ENCODE measurements at regions not wholly inside any gene's neighbourhood (a gene's known extent, or its start where the extent isn't known, plus 50 kb on each side); places are given as distances from the start of the nearest gene placed in this dataset.
A peak's percentile ranks its signal among the peaks of the same experiment; 100 is the strongest.

DNA sequence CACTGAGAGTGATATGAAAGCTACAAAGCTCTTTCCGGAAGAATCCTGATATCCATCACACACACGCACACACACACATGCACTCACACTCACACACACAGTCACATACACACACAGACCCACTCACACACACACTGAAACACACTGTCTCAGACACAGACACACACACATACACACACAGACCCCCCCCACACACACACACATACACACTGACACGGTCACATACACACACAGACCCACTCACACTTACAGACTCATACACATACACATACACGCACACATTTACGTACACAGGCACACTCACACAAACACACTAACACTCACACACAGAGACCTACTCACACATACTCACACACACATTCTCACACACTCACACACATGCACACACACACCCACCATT is 58.6 kb downstream of the LIG4 start:
- H3K4me3 ChIP-seq (ENCODE audit: low read length) = no peak overlapping the region
- H3K4me1 ChIP-seq (ENCODE audit: insufficient read depth, low read length) = no peaks in the 10 kb centered on the region
- ChIA-PET CTCF (interaction anchor here (1.3 kb wide), 1 partner anchor 16 kb away, joined by 4 read pairs; no protein-coding TSS in a partner anchor), POLR2A (no interaction called here)
- no peaks in the 10 kb centered on the region for H3K27me3 ChIP-seq (ENCODE audit: control insufficient read depth in 1 of 2, insufficient read depth in 2 of 2, low read length in 2 of 2)
- ATAC-seq (ENCODE audit: poor library complexity) = no peak
- no peak for TF ChIP-seq CTCF (IDR thresholded peaks at IDR 0.05)
- intact Hi-C loops (cut with DNase I, micrococcal nuclease) = loop anchor here in 1 of 2 experiments (10.0 kb wide), 1 partner anchor 782 kb away; no protein-coding TSS in a partner anchor
- no peak overlapping the region for H3K27ac Mint-ChIP-seq
- no peaks in the 10 kb centered on the region for H3K36me3 ChIP-seq (ENCODE audit: insufficient read depth, low read length)
- no peak for DNase-seq
- no peaks in the 10 kb centered on the region for H3K9me3 Mint-ChIP-seq
- H3K4me3 Mint-ChIP-seq = no peak overlapping the region
- no peaks in the 10 kb centered on the region for H3K4me1 Mint-ChIP-seq (ENCODE audit: low read depth)
- peaks cover 31% of the 10 kb centered on the region for H3K27me3 Mint-ChIP-seq
- H3K27ac ChIP-seq (ENCODE audit: low read depth in 1 of 2, low read length in 2 of 2) = no peak overlapping the region
- no peaks in the 10 kb centered on the region for H3K36me3 Mint-ChIP-seq (ENCODE audit: low read depth)
- H3K9me3 ChIP-seq (ENCODE audit: control insufficient read depth in 1 of 2, insufficient read depth in 1 of 2, low read length in 2 of 2) = no peaks in the 10 kb centered on the region

- peak; percentile 98 for TF ChIP-seq CTCF (IDR thresholded peaks at IDR 0.05)
- peaks cover 32% of the 10 kb centered on the region for H3K27me3 Mint-ChIP-seq
- DNase-seq (peak; percentile 16 to 68 (median 44)), ATAC-seq (ENCODE audit: poor library complexity) (peak; percentile 48)
- H3K27me3 ChIP-seq (ENCODE audit: control insufficient read depth in 1 of 2, insufficient read depth in 2 of 2, low read length in 2 of 2) = peaks cover 0 to 2% of the 10 kb centered on the region in 2 experiments
- H3K27ac Mint-ChIP-seq = no peak overlapping the region
- no peaks in the 10 kb centered on the region for H3K4me1 Mint-ChIP-seq (ENCODE audit: low read depth)
- no peaks in the 10 kb centered on the region for H3K9me3 Mint-ChIP-seq
- no peak overlapping the region for H3K27ac ChIP-seq (ENCODE audit: low read depth in 1 of 2, low read length in 2 of 2)
- ChIA-PET CTCF (interaction anchor here (0.8 to 1.3 kb wide), 4 partner anchors 9 to 87 kb away, joined by 3 to 4 read pairs (median 4); no protein-coding TSS in a partner anchor), POLR2A (no interaction called here)
- H3K36me3 Mint-ChIP-seq (ENCODE audit: low read depth) = no peaks in the 10 kb centered on the region
- no peaks in the 10 kb centered on the region for H3K4me1 ChIP-seq (ENCODE audit: insufficient read depth, low read length)
- intact Hi-C loops (cut with DNase I, micrococcal nuclease) = loop anchor here (1.0 to 10.0 kb wide), 3 partner anchors 781 to 950 kb away; no protein-coding TSS in a partner anchor
- no peak overlapping the region for H3K4me3 ChIP-seq (ENCODE audit: low read length)
- H3K36me3 ChIP-seq (ENCODE audit: insufficient read depth, low read length) = no peaks in the 10 kb centered on the region
- no peaks in the 10 kb centered on the region for H3K9me3 ChIP-seq (ENCODE audit: control insufficient read depth in 1 of 2, insufficient read depth in 1 of 2, low read length in 2 of 2)
- no peak overlapping the region for H3K4me3 Mint-ChIP-seq
Measured at GRCh38 chr13:108155185-108156106, 59.9 kb downstream of the LIG4 start.

- ChIA-PET CTCF (interaction anchor here (0.8 kb wide), 1 partner anchor 9 kb away, joined by 3 read pairs; no protein-coding TSS in a partner anchor), POLR2A (no interaction called here)
- H3K27me3 ChIP-seq (ENCODE audit: control insufficient read depth in 1 of 2, insufficient read depth in 2 of 2, low read length in 2 of 2) = peaks cover 0 to 2% of the 10 kb centered on the region in 2 experiments
- Mint-ChIP-seq H3K4me3 (no peak overlapping the region), H3K36me3 (ENCODE audit: low read depth) (no peaks in the 10 kb centered on the region), H3K27ac (no peak overlapping the region), H3K4me1 (ENCODE audit: low read depth) (no peaks in the 10 kb centered on the region), H3K9me3 (no peaks in the 10 kb centered on the region), H3K27me3 (peaks cover 34% of the 10 kb centered on the region)
- H3K36me3 ChIP-seq (ENCODE audit: insufficient read depth, low read length) = no peaks in the 10 kb centered on the region
- intact Hi-C loops (cut with DNase I, micrococcal nuclease) = loop anchor here (2.0 to 10.0 kb wide), 2 partner anchors 780 to 942 kb away; no protein-coding TSS in a partner anchor
- ATAC-seq (ENCODE audit: poor library complexity) (no peak), DNase-seq (no peak)
- TF ChIP-seq CTCF (IDR thresholded peaks at IDR 0.05) = no peak
- H3K4me3 ChIP-seq (ENCODE audit: low read length) = no peak overlapping the region
- no peak overlapping the region for H3K27ac ChIP-seq (ENCODE audit: low read depth in 1 of 2, low read length in 2 of 2)
- no peaks in the 10 kb centered on the region for H3K9me3 ChIP-seq (ENCODE audit: control insufficient read depth in 1 of 2, insufficient read depth in 1 of 2, low read length in 2 of 2)
- no peaks in the 10 kb centered on the region for H3K4me1 ChIP-seq (ENCODE audit: insufficient read depth, low read length)
Measured at GRCh38 chr13:108154421-108154858, 60.9 kb downstream of the LIG4 start.

Measured in CD4-positive, alpha-beta T cell (primary cell).